ENCODE measurements at regions not wholly inside any gene's neighbourhood (a gene's known extent, or its start where the extent isn't known, plus 50 kb on each side); places are given as distances from the start of the nearest gene placed in this dataset.

DNA sequence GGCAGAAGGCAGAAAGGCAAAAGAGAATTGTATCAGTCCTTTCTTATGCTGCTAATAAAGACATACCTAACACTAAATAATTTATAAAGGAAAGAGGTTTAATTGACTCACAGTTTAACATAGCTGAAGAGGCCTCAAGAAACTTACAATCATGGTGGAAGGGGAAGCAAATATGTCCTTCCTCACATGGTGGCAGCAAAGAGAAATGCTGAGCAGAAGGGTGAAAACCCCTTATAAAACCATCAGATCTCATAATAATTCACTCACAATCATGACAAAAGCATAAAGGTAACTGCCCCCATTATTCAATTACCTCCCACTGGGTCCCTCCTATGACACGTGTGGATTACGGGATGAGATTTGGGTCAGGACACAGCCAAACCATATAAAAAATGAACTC is 312.5 kb upstream of the PTGER4 start:
- TF ChIP-seq, protein P1, sequence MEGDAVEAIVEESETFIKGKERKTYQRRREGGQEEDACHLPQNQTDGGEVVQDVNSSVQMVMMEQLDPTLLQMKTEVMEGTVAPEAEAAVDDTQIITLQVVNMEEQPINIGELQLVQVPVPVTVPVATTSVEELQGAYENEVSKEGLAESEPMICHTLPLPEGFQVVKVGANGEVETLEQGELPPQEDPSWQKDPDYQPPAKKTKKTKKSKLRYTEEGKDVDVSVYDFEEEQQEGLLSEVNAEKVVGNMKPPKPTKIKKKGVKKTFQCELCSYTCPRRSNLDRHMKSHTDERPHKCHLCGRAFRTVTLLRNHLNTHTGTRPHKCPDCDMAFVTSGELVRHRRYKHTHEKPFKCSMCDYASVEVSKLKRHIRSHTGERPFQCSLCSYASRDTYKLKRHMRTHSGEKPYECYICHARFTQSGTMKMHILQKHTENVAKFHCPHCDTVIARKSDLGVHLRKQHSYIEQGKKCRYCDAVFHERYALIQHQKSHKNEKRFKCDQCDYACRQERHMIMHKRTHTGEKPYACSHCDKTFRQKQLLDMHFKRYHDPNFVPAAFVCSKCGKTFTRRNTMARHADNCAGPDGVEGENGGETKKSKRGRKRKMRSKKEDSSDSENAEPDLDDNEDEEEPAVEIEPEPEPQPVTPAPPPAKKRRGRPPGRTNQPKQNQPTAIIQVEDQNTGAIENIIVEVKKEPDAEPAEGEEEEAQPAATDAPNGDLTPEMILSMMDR (conservative IDR thresholded peaks at IDR 0.05) = peak; percentile 41
- TF ChIP-seq ZFX (IDR thresholded peaks at IDR 0.05) = no peak
